SH-SY5Y (cell line): ENCODE measurements at regions not wholly inside any gene's neighbourhood (a gene's known extent, or its start where the extent isn't known, plus 50 kb on each side); places are given as distances from the start of the nearest gene placed in this dataset.

Experiments used
- GATA2 ChIP-seq: IDR thresholded peaks from 2 replicates; pipeline ENCODE4 v1.6.1; 2011; ENCODE audit warnings: mild to moderate bottlenecking, low read depth, low read length
- GATA3 ChIP-seq: IDR thresholded peaks from 2 replicates; pipeline ENCODE4 v1.6.1; 2011; ENCODE audit warnings: low read depth, mild to moderate bottlenecking, low read length, moderate library complexity

DNA sequence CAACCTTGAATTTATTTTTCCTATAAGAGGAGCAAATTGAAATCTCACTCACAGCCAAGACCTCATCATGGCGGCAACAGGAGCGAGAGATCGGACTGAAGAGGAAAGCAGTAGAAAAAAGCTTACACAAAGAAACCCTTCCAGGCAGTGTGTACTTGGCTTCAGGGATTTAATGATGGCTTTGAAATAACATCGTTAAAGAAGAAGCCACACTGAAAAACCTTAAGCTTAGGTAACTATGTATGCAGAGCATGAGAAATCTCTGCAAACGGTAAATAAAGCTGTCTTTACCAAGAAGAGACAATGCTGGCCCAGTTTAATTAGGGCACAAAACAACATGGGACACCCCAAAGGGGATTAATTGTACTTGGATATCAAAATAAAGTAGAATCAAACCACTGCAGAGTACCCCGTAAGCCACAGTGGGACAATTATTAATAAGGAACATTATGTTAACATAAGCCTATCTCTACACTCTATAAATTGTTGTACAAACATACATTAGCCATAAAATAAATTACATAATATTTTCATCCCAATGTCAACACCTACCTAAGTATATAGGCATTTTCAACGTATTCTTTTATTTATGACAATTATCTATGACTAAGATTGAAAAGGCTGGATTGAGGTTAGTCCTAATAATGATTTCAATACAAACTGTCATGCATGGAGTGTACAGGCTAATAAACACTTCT, 360.2 kb upstream of the CHRM3 start:
- TF ChIP-seq GATA2, result no peak
- no peak for TF ChIP-seq GATA3
